Muscle layer of colon (tissue), 2 donors: ENCODE measurements at regions not wholly inside any gene's neighbourhood (a gene's known extent, or its start where the extent isn't known, plus 50 kb on each side); places are given as distances from the start of the nearest gene placed in this dataset.
"Not testable (repeated sequence)": the region's sequence is repeated elsewhere in the genome, so short reads cannot be mapped to it uniquely, and the experiment has no call there.

Experiments used
- H3K27ac ChIP-seq: one replicate; pipeline ENCODE4 v1.7.0; 2013; ENCODE audit warnings: low read depth, mild to moderate bottlenecking, low read length, moderate library complexity
- H3K27me3 ChIP-seq, 2 donors: one replicate each; pipeline ENCODE4 v1.7.0; 2013; ENCODE audit warnings: low read length in 2 of 2, mild to moderate bottlenecking in 2 of 2; ENCODE audit not compliant: insufficient read depth in 2 of 2, control insufficient read depth in 1 of 2
- H3K36me3 ChIP-seq: one replicate; pipeline ENCODE4 v1.7.0; 2013; ENCODE audit warnings: mild to moderate bottlenecking, low read length; ENCODE audit not compliant: insufficient read depth
- H3K4me1 ChIP-seq: one replicate; pipeline ENCODE4 v1.7.0; 2013; ENCODE audit warnings: mild to moderate bottlenecking, low read length; ENCODE audit not compliant: insufficient read depth
- H3K4me3 ChIP-seq, 2 donors: one replicate each; pipeline ENCODE4 v1.7.0; 2013; ENCODE audit warnings: low read length in 2 of 2, low read depth in 1 of 2, mild to moderate bottlenecking in 1 of 2, moderate library complexity in 1 of 2
- H3K9ac ChIP-seq: one replicate; pipeline ENCODE4 v1.7.0; 2013; ENCODE audit warnings: low read length
- H3K9me3 ChIP-seq: one replicate; pipeline ENCODE4 v1.7.0; 2013; ENCODE audit warnings: mild to moderate bottlenecking, low read length
- donor health status: abdominal sarcoma.
- donor health status: Adenocarcinoma of cecum.

GRCh38 chr9:71524996-71525580 lies 243.2 kb downstream of the CEMIP2 start:
- H3K27me3 ChIP-seq, result no peaks in the 10 kb centered on the region
- no peaks in the 10 kb centered on the region for H3K36me3 ChIP-seq
- no peaks in the 10 kb centered on the region for H3K9me3 ChIP-seq
- no peaks in the 10 kb centered on the region for H3K4me1 ChIP-seq
- no peak overlapping the region for H3K4me3 ChIP-seq
- no peak overlapping the region for H3K27ac ChIP-seq
- no peak overlapping the region for H3K9ac ChIP-seq

- Histone ChIP-seq H3K4me3 (no peak overlapping the region), H3K27ac (no peak overlapping the region), H3K4me1 (no peaks in the 10 kb centered on the region)
Measured at GRCh38 chr9:71524516-71524915, 243.8 kb downstream of the CEMIP2 start.

GRCh38 chr9:71521132-71521531 lies 247.2 kb downstream of the CEMIP2 start:
- H3K27me3 ChIP-seq, result no peaks in the 10 kb centered on the region
- no peak overlapping the region for H3K9ac ChIP-seq
- no peaks in the 10 kb centered on the region for H3K4me1 ChIP-seq
- no peak overlapping the region for H3K27ac ChIP-seq
- no peaks in the 10 kb centered on the region for H3K36me3 ChIP-seq
- H3K9me3 ChIP-seq, result no peaks in the 10 kb centered on the region
- H3K4me3 ChIP-seq, result no peak overlapping the region

More at GRCh38 chr9:71524516-71524915, 243.8 kb downstream of the CEMIP2 start:
- no peaks in the 10 kb centered on the region for H3K9me3 ChIP-seq
- no peaks in the 10 kb centered on the region for H3K36me3 ChIP-seq
- no peak overlapping the region for H3K9ac ChIP-seq
- H3K27me3 ChIP-seq, result no peaks in the 10 kb centered on the region

GRCh38 chr9:71519098-71519696 lies 249.1 kb downstream of the CEMIP2 start:
- Histone ChIP-seq H3K36me3 (no peaks in the 10 kb centered on the region), H3K9ac (no peak overlapping the region), H3K27ac (no peak overlapping the region), H3K9me3 (no peaks in the 10 kb centered on the region), H3K4me1 (no peaks in the 10 kb centered on the region), H3K4me3 (no peak overlapping the region), H3K27me3 (no peaks in the 10 kb centered on the region)

- Histone ChIP-seq H3K27me3 (no peaks in the 10 kb centered on the region), H3K4me1 (no peaks in the 10 kb centered on the region), H3K9me3 (no peaks in the 10 kb centered on the region), H3K4me3 (no peak overlapping the region), H3K36me3 (no peaks in the 10 kb centered on the region), H3K9ac (no peak overlapping the region), H3K27ac (no peak overlapping the region)
Measured at GRCh38 chr9:71518045-71518827, 250.1 kb downstream of the CEMIP2 start.

GRCh38 chr9:71515626-71516025 lies 252.7 kb downstream of the CEMIP2 start:
- Histone ChIP-seq H3K36me3 (no peaks in the 10 kb centered on the region), H3K27me3 (no peaks in the 10 kb centered on the region), H3K9me3 (no peaks in the 10 kb centered on the region), H3K4me3 (no peak overlapping the region), H3K9ac (no peak overlapping the region), H3K4me1 (no peaks in the 10 kb centered on the region), H3K27ac (no peak overlapping the region)

- no peak overlapping the region for H3K27ac ChIP-seq
- no peak overlapping the region for H3K4me3 ChIP-seq
- H3K27me3 ChIP-seq, result no peaks in the 10 kb centered on the region
- H3K4me1 ChIP-seq, result no peaks in the 10 kb centered on the region
- no peak overlapping the region for H3K9ac ChIP-seq
- H3K36me3 ChIP-seq, result no peaks in the 10 kb centered on the region
- no peaks in the 10 kb centered on the region for H3K9me3 ChIP-seq
Measured at GRCh38 chr9:71515107-71515506, 253.2 kb downstream of the CEMIP2 start.

- H3K9ac ChIP-seq, result no peak overlapping the region
- H3K9me3 ChIP-seq, result no peaks in the 10 kb centered on the region
- H3K36me3 ChIP-seq, result no peaks in the 10 kb centered on the region
- H3K4me1 ChIP-seq, result no peaks in the 10 kb centered on the region
- H3K27me3 ChIP-seq, result no peaks in the 10 kb centered on the region
- no peak overlapping the region for H3K27ac ChIP-seq
- no peak overlapping the region for H3K4me3 ChIP-seq
Measured at GRCh38 chr9:71514344-71514975, 253.9 kb downstream of the CEMIP2 start.

GRCh38 chr9:71509054-71509453 lies 259.3 kb downstream of the CEMIP2 start:
- H3K4me1 ChIP-seq, result no peaks in the 10 kb centered on the region
- no peak overlapping the region for H3K27ac ChIP-seq
- H3K9me3 ChIP-seq, result no peaks in the 10 kb centered on the region
- no peak overlapping the region for H3K4me3 ChIP-seq
- H3K27me3 ChIP-seq, result no peaks in the 10 kb centered on the region
- H3K9ac ChIP-seq, result no peak overlapping the region
- no peaks in the 10 kb centered on the region for H3K36me3 ChIP-seq

- H3K36me3 ChIP-seq, H3K9ac ChIP-seq, H3K27me3 ChIP-seq, H3K4me3 ChIP-seq, H3K4me1 ChIP-seq, H3K27ac ChIP-seq, H3K9me3 ChIP-seq: not testable (repeated sequence)
Measured at GRCh38 chr9:71508141-71508540, 260.2 kb downstream of the CEMIP2 start.

GRCh38 chr9:71506821-71507220 lies 261.5 kb downstream of the CEMIP2 start:
- no peaks in the 10 kb centered on the region for H3K27me3 ChIP-seq
- no peak overlapping the region for H3K27ac ChIP-seq
- no peaks in the 10 kb centered on the region for H3K36me3 ChIP-seq
- H3K4me1 ChIP-seq, result no peaks in the 10 kb centered on the region
- H3K9ac ChIP-seq, result no peak overlapping the region
- no peak overlapping the region for H3K4me3 ChIP-seq
- H3K9me3 ChIP-seq, result no peaks in the 10 kb centered on the region
